Neuronal stem cell (in vitro differentiated cells): ENCODE measurements at regions not wholly inside any gene's neighbourhood (a gene's known extent, or its start where the extent isn't known, plus 50 kb on each side); places are given as distances from the start of the nearest gene placed in this dataset.

Experiments
- DNase-seq: peaks from one replicate; pipeline ENCODE4 v3.0.0-alpha.2; 2013; ENCODE audit warnings: low spot score
- H2AFZ ChIP-seq: one replicate; pipeline ENCODE4 v1.6.1; 2013; ENCODE audit warnings: mild to moderate bottlenecking, low read length, inconsistent platforms
- H2AK5ac ChIP-seq: 2 replicates; pipeline ENCODE4 v1.6.1; 2013; ENCODE audit warnings: low read depth, mild to moderate bottlenecking, inconsistent platforms, low read length, moderate library complexity, mixed read lengths
- H2BK120ac ChIP-seq: 2 replicates; pipeline ENCODE4 v1.6.1; 2013; ENCODE audit warnings: low read depth, mild to moderate bottlenecking, inconsistent platforms, low read length, moderate library complexity, mixed read lengths
- H2BK12ac ChIP-seq: one replicate; pipeline ENCODE4 v1.6.1; 2013; ENCODE audit warnings: low read length, inconsistent platforms
- H2BK15ac ChIP-seq: 2 replicates; pipeline ENCODE4 v1.6.1; 2013; ENCODE audit warnings: mild to moderate bottlenecking, low read length, inconsistent platforms, mixed read lengths
- H2BK5ac ChIP-seq: one replicate; pipeline ENCODE4 v1.6.1; 2013; ENCODE audit warnings: inconsistent platforms, mild to moderate bottlenecking, low read length, moderate library complexity
- H3K14ac ChIP-seq: one replicate; pipeline ENCODE4 v1.6.1; 2013; ENCODE audit warnings: low read length, inconsistent platforms
- H3K18ac ChIP-seq: 2 replicates; pipeline ENCODE4 v1.6.1; 2013; ENCODE audit warnings: low read length, inconsistent platforms
- H3K23ac ChIP-seq: 2 replicates; pipeline ENCODE4 v1.6.1; 2013; ENCODE audit warnings: low read depth, mild to moderate bottlenecking, mixed read lengths, low read length, inconsistent platforms; ENCODE audit not compliant: poor library complexity
- H3K27ac ChIP-seq: replicated peaks from 3 replicates; pipeline ENCODE4 v1.5.1; 2013; ENCODE audit warnings: low read length, inconsistent platforms
- H3K27me3 ChIP-seq, 3 experiments: 2 replicates each; pipeline ENCODE4 v1.6.1; 2013; ENCODE audit warnings: low read length in 3 of 3, mild to moderate bottlenecking in 2 of 3, inconsistent platforms in 1 of 3, low read depth in 1 of 3, mixed read lengths in 1 of 3, moderate library complexity in 1 of 3; ENCODE audit not compliant: control insufficient read depth in 3 of 3, insufficient read depth in 3 of 3
- H3K36me3 ChIP-seq, 2 donors: replicated peaks in 1 of 2; 2 replicates each; pipeline ENCODE4 v1.6.1; 2013; ENCODE audit warnings: low read length in 2 of 2; ENCODE audit not compliant: control insufficient read depth in 2 of 2, insufficient read depth in 2 of 2
- H3K4ac ChIP-seq: 2 replicates; pipeline ENCODE4 v1.6.1; 2013; ENCODE audit warnings: inconsistent platforms, mild to moderate bottlenecking, low read length, moderate library complexity
- H3K4me1 ChIP-seq, 2 donors: 1 replicate in 1 of 2; 2 replicates in 1 of 2; pipeline ENCODE4 v1.6.1; 2013; ENCODE audit warnings: low read length in 2 of 2, low read depth in 1 of 2; ENCODE audit not compliant: control insufficient read depth in 2 of 2, insufficient read depth in 1 of 2
- H3K4me2 ChIP-seq: one replicate; pipeline ENCODE4 v1.6.1; 2013; ENCODE audit warnings: mild to moderate bottlenecking, low read length, inconsistent platforms; ENCODE audit not compliant: insufficient read depth, poor library complexity, severe bottlenecking
- H3K4me3 ChIP-seq, 2 donors: 2 replicates each; pipeline ENCODE4 v1.5.1; 2013; ENCODE audit warnings: low read length in 2 of 2, mild to moderate bottlenecking in 2 of 2, inconsistent platforms in 1 of 2, moderate library complexity in 1 of 2
- H3K79me1 ChIP-seq: one replicate; pipeline ENCODE4 v1.6.1; 2013; ENCODE audit warnings: low read depth, mild to moderate bottlenecking, inconsistent platforms, low read length, moderate library complexity
- H3K9ac ChIP-seq: one replicate; pipeline ENCODE4 v1.6.1; 2013; ENCODE audit warnings: mild to moderate bottlenecking, low read depth, low read length, inconsistent platforms; ENCODE audit not compliant: poor library complexity
- H3K9me3 ChIP-seq, 2 donors: replicated peaks in 1 of 2; 2 replicates each; pipeline versions ENCODE3 to v1.6.1; 2013; ENCODE audit warnings: low read length in 2 of 2, mild to moderate bottlenecking in 2 of 2, inconsistent platforms in 1 of 2, low read depth in 1 of 2, mixed read lengths in 1 of 2, moderate library complexity in 1 of 2; ENCODE audit not compliant: control insufficient read depth in 2 of 2, insufficient read depth in 1 of 2
- H4K8ac ChIP-seq: one replicate; pipeline ENCODE4 v1.6.1; 2013; ENCODE audit warnings: low read depth, mild to moderate bottlenecking, inconsistent platforms, low read length, moderate library complexity
- H4K91ac ChIP-seq: one replicate; pipeline ENCODE4 v1.6.1; 2013; ENCODE audit warnings: low read length, low read depth, mild to moderate bottlenecking, inconsistent platforms; ENCODE audit not compliant: poor library complexity
- WGBS, 2 donors: extraction: QIAGEN DNeasy Blood & Tissue Kit; methylation state at CpG; one replicate each; pipeline ENCODE4 v1.1.7; 2013; ENCODE audit warnings: missing lambda C conversion rate in 2 of 2, mixed read lengths in 1 of 2; ENCODE audit not compliant: insufficient read length in 2 of 2, insufficient replicate concordance in 1 of 2; ENCODE audit errors: extremely low coverage in 2 of 2; 5-methylcytosine and 5-hydroxymethylcytosine counted together

- no peaks in the 10 kb centered on the region for H3K36me3 ChIP-seq
- H2BK5ac ChIP-seq: no peak overlapping the region
Measured at GRCh38 chr2:129456691-129457090, 522.8 kb upstream of the RAB6C start.

DNA sequence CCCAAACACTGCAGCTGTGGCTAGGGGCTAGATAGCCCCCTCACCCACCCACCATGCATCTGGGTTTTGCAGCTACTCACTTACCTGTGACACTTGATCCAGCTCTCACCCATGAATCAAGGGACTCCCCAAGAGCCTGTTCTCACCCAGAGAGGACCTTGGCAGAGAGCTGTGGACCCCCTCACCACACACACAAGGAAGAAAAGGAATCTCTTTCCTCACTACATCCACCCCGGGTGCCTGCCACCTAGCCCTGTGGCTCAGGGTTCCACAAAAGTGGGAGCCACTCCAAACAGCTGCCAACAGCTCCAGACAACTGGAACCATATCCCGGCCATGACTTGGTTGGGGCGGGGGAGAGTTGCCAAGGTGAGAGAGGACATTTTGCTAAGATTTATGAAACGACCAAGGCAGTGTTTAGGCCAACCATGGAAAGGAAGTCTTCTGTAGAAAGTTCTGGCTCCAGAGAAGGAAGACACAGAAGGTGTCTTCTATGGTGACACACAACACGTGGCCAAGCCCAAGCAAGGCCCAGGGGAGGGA is 522.1 kb upstream of the RAB6C start:
- Histone ChIP-seq H3K27me3 (no peaks in the 10 kb centered on the region), H2BK120ac (no peak overlapping the region), H4K91ac (no peak overlapping the region), H3K9me3 (no peaks in the 10 kb centered on the region), H3K36me3 (no peaks in the 10 kb centered on the region), H3K18ac (no peak overlapping the region), H2AK5ac (no peak overlapping the region), H2BK15ac (no peak overlapping the region), H3K27ac (no peak overlapping the region), H3K4me2 (no peak overlapping the region), H4K8ac (no peak overlapping the region), H2BK12ac (no peak overlapping the region), H3K79me1 (no peaks in the 10 kb centered on the region), H3K4me3 (no peak overlapping the region), H2BK5ac (no peak overlapping the region), H3K9ac (no peak overlapping the region), H3K4me1 (no peaks in the 10 kb centered on the region), H2AFZ (no peak overlapping the region), H3K14ac (no peak overlapping the region), H3K23ac (no peak overlapping the region), H3K4ac (no peak overlapping the region)
- DNase-seq: no peak
- no CpG with 5 or more reads among the region's 5 CpGs for WGBS, 2 donors

More at GRCh38 chr2:129456691-129457090, 522.8 kb upstream of the RAB6C start:
- Histone ChIP-seq H3K79me1 (no peaks in the 10 kb centered on the region), H2BK12ac (no peak overlapping the region), H3K4me3 (peak overlapping the region in 1 of 2 donors; percentile 55), H3K23ac (no peak overlapping the region), H3K9ac (no peak overlapping the region), H3K9me3 (no peaks in the 10 kb centered on the region), H2AK5ac (no peak overlapping the region), H3K27ac (no peak overlapping the region), H3K4ac (no peak overlapping the region), H3K18ac (no peak overlapping the region), H2AFZ (no peak overlapping the region), H4K91ac (no peak overlapping the region), H3K14ac (no peak overlapping the region), H2BK15ac (no peak overlapping the region), H3K4me2 (no peak overlapping the region), H2BK120ac (no peak overlapping the region), H3K27me3 (no peaks in the 10 kb centered on the region), H4K8ac (no peak overlapping the region), H3K4me1 (no peaks in the 10 kb centered on the region)
- WGBS, 2 donors: no CpG with 5 or more reads among the region's 3 CpGs
- DNase-seq: no peak

GRCh38 chr2:129458006-129458405 is 521.5 kb upstream of the RAB6C start:
- Histone ChIP-seq H3K27ac (no peak overlapping the region), H3K4ac (no peak overlapping the region), H4K8ac (no peak overlapping the region), H3K36me3 (no peaks in the 10 kb centered on the region), H3K23ac (no peak overlapping the region), H3K79me1 (no peaks in the 10 kb centered on the region), H3K4me1 (no peaks in the 10 kb centered on the region), H3K9me3 (no peaks in the 10 kb centered on the region), H3K18ac (no peak overlapping the region), H4K91ac (no peak overlapping the region), H2BK12ac (no peak overlapping the region), H2BK120ac (no peak overlapping the region), H3K27me3 (no peaks in the 10 kb centered on the region), H2AK5ac (peak overlapping the region; percentile 49), H3K14ac (no peak overlapping the region), H2BK5ac (no peak overlapping the region), H3K9ac (no peak overlapping the region), H3K4me2 (no peak overlapping the region), H2BK15ac (no peak overlapping the region), H2AFZ (no peak overlapping the region), H3K4me3 (no peak overlapping the region)
- WGBS, 2 donors: no CpG with 5 or more reads among the region's 7 CpGs
- no peak for DNase-seq

DNA sequence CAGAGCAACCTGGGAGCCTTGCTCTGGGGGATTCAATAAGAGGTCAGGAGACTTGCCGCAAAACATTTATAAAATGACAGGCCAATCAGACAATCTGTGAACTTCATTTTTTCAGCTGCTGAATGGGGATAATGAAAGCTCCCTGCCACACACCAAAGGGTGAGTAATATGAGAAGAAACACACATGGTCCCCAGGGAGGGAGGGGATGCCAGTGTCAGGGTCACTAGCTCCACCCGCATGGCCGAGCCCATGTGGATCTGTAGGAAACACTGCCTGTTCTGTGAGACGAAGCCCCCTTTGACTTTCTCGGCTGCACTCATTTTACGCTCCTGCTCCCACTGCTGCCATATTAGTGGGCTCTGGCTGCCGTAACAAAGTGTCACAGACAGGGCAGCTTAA is 521.0 kb upstream of the RAB6C start:
- H2BK120ac ChIP-seq: no peak overlapping the region
- H3K4me1 ChIP-seq: no peaks in the 10 kb centered on the region
- H3K9me3 ChIP-seq: no peaks in the 10 kb centered on the region
- no peak overlapping the region for H3K9ac ChIP-seq
- H3K18ac ChIP-seq: no peak overlapping the region
- H2BK5ac ChIP-seq: no peak overlapping the region
- no peak overlapping the region for H4K8ac ChIP-seq
- no peaks in the 10 kb centered on the region for H3K36me3 ChIP-seq
- no peak overlapping the region for H2AFZ ChIP-seq
- H3K27me3 ChIP-seq: no peaks in the 10 kb centered on the region
- H2BK15ac ChIP-seq: no peak overlapping the region
- WGBS, 2 donors: no CpG with 5 or more reads among the region's 7 CpGs
- H3K4me2 ChIP-seq: no peak overlapping the region
- DNase-seq: no peak
- H3K27ac ChIP-seq: no peak overlapping the region
- no peak overlapping the region for H3K23ac ChIP-seq
- no peak overlapping the region for H3K14ac ChIP-seq
- H4K91ac ChIP-seq: no peak overlapping the region
- no peak overlapping the region for H2AK5ac ChIP-seq
- H2BK12ac ChIP-seq: no peak overlapping the region
- H3K4me3 ChIP-seq: no peak overlapping the region
- no peak overlapping the region for H3K4ac ChIP-seq
- H3K79me1 ChIP-seq: no peaks in the 10 kb centered on the region
